H1 (cell line): ENCODE measurements at regions not wholly inside any gene's neighbourhood (a gene's known extent, or its start where the extent isn't known, plus 50 kb on each side); places are given as distances from the start of the nearest gene placed in this dataset.

ENCODE experiments used
- EP300 ChIP-seq, 2 experiments: IDR thresholded peaks; 1 replicate in 1 of 2; 2 replicates in 1 of 2; pipeline ENCODE4 v1.6.1; 2011 to 2012; ENCODE audit warnings: low read depth in 2 of 2, low read length in 2 of 2, mild to moderate bottlenecking in 2 of 2, borderline replicate concordance in 1 of 2, inconsistent platforms in 1 of 2, moderate library complexity in 1 of 2
- EZH2 ChIP-seq: fragments of 200-600 bp; sonication (generic); IDR thresholded peaks from 2 replicates; pipeline ENCODE4 v1.7.1; 2012; ENCODE audit warnings: low read depth, mild to moderate bottlenecking, moderate library complexity, low read length, inconsistent platforms; ENCODE audit not compliant: severe bottlenecking
- KDM1A ChIP-seq: fragments of 200-600, 300-600 bp; sonication (generic); IDR thresholded peaks from 2 replicates; pipeline ENCODE4 v1.7.1; 2016; ENCODE audit warnings: mild to moderate bottlenecking, low read length, borderline replicate concordance
- TCF12 ChIP-seq: IDR thresholded peaks from 2 replicates; pipeline ENCODE4 v1.6.1; 2011; ENCODE audit warnings: low read depth, mild to moderate bottlenecking, low read length
- TF ChIP-seq, protein P1 (sequence below), 3 experiments: IDR thresholded peaks; 1 replicate in 2 of 3; 2 replicates in 1 of 3; pipeline versions ENCODE4 v1.5.1 to v1.6.1; 2011; ENCODE audit warnings: low read length in 3 of 3, mild to moderate bottlenecking in 3 of 3, inconsistent platforms in 2 of 3, low read depth in 1 of 3, moderate library complexity in 1 of 3; ENCODE audit not compliant: insufficient read depth in 1 of 3; ENCODE audit errors: control extremely low read depth in 1 of 3

GRCh38 chr2:17255071-17255470 lies 263.2 kb downstream of the RAD51AP2 start:
- TF ChIP-seq EP300 (IDR thresholded peaks at IDR 0.05; ENCODE audit: borderline replicate concordance in 1 of 2, low read depth in 2 of 2, low read length in 2 of 2) (no peak), EZH2 (no peak), KDM1A (no peak), TCF12 (no peak)
- TF ChIP-seq, protein P1, sequence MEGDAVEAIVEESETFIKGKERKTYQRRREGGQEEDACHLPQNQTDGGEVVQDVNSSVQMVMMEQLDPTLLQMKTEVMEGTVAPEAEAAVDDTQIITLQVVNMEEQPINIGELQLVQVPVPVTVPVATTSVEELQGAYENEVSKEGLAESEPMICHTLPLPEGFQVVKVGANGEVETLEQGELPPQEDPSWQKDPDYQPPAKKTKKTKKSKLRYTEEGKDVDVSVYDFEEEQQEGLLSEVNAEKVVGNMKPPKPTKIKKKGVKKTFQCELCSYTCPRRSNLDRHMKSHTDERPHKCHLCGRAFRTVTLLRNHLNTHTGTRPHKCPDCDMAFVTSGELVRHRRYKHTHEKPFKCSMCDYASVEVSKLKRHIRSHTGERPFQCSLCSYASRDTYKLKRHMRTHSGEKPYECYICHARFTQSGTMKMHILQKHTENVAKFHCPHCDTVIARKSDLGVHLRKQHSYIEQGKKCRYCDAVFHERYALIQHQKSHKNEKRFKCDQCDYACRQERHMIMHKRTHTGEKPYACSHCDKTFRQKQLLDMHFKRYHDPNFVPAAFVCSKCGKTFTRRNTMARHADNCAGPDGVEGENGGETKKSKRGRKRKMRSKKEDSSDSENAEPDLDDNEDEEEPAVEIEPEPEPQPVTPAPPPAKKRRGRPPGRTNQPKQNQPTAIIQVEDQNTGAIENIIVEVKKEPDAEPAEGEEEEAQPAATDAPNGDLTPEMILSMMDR (IDR thresholded peaks at IDR 0.05; ENCODE audit: control extremely low read depth in 1 of 3, insufficient read depth in 1 of 3, low read depth in 1 of 3, low read length in 3 of 3) = no peak
